ENCODE measurements at regions not wholly inside any gene's neighbourhood (a gene's known extent, or its start where the extent isn't known, plus 50 kb on each side); places are given as distances from the start of the nearest gene placed in this dataset.

DNA sequence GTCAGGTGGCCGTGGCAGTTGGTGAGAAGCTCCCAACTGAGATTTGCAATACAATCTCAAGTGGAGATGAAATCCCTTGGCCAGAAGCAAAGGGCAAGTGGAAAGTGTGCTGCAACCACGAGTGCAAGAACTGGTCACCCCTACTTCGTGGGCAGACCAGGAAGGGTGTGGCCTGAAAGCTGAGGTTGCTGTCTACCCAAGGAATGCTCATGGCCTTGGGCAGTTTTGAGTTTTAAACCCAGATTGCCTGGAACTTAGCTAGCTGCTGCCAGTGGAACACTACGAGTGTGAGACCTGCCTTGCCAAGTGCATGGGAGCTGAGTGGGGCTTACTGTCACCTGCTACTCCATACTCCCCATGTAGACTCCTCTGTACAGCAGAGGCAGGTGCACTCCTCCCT is 113.3 kb upstream of the FAT3 start:
- no peak for TF ChIP-seq POLR2AphosphoS5 (IDR thresholded peaks at IDR 0.05)
- TF ChIP-seq, protein P1, sequence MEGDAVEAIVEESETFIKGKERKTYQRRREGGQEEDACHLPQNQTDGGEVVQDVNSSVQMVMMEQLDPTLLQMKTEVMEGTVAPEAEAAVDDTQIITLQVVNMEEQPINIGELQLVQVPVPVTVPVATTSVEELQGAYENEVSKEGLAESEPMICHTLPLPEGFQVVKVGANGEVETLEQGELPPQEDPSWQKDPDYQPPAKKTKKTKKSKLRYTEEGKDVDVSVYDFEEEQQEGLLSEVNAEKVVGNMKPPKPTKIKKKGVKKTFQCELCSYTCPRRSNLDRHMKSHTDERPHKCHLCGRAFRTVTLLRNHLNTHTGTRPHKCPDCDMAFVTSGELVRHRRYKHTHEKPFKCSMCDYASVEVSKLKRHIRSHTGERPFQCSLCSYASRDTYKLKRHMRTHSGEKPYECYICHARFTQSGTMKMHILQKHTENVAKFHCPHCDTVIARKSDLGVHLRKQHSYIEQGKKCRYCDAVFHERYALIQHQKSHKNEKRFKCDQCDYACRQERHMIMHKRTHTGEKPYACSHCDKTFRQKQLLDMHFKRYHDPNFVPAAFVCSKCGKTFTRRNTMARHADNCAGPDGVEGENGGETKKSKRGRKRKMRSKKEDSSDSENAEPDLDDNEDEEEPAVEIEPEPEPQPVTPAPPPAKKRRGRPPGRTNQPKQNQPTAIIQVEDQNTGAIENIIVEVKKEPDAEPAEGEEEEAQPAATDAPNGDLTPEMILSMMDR (IDR thresholded peaks at IDR 0.05) = no peak
